Calu3 (cell line): ENCODE measurements at regions not wholly inside any gene's neighbourhood (a gene's known extent, or its start where the extent isn't known, plus 50 kb on each side); places are given as distances from the start of the nearest gene placed in this dataset.

Experiments used
- BruUV-seq: library from RNA; stranded (reverse); fragments of 400-500 nt; replicated peaks from 2 replicates; lab custom pipeline; 2021; lab: Mats Ljungman, UMichigan
- CTCF ChIA-PET: fragments of 300-600 bp; sonication (Branson Sonifier 250); formaldehyde crosslinking; loops from one replicate; lab custom pipeline; 2022; ENCODE audit warnings: antibody characterized with exemption; lab: Charles Lee
- DNase-seq: peaks from one replicate; pipeline ENCODE4 v3.0.0; 2022
- H3K27ac Mint-ChIP-seq: one replicate; pipeline ENCODE4 v1.8.0; 2022; ENCODE audit warnings: mixed read lengths; ENCODE audit not compliant: unreplicated experiment
- H3K27me3 Mint-ChIP-seq: one replicate; pipeline ENCODE4 v1.8.0; 2022; ENCODE audit warnings: mixed read lengths; ENCODE audit not compliant: unreplicated experiment
- H3K36me3 Mint-ChIP-seq: one replicate; pipeline ENCODE4 v1.8.0; 2022; ENCODE audit warnings: mild to moderate bottlenecking, moderate library complexity, mixed read lengths; ENCODE audit not compliant: insufficient read depth, unreplicated experiment
- H3K4me1 Mint-ChIP-seq: one replicate; pipeline ENCODE4 v1.8.0; 2022; ENCODE audit warnings: mild to moderate bottlenecking, low read depth, mixed read lengths; ENCODE audit not compliant: unreplicated experiment
- H3K4me3 Mint-ChIP-seq: one replicate; pipeline ENCODE4 v1.8.0; 2022; ENCODE audit warnings: mild to moderate bottlenecking, low read depth, moderate library complexity, mixed read lengths; ENCODE audit not compliant: unreplicated experiment
- H3K9me3 Mint-ChIP-seq: one replicate; pipeline ENCODE4 v1.8.0; 2022; ENCODE audit warnings: low read depth, mixed read lengths; ENCODE audit not compliant: unreplicated experiment
- intact Hi-C: fragments of 100-400 bp; cut with micrococcal nuclease; formaldehyde crosslinking; loops from one replicate; pipeline ENCODE4 v1.10.0; 2022; ENCODE audit not compliant: unreplicated experiment
- TF ChIP-seq, protein P1 (sequence below): fragments of 200-600 bp; IDR thresholded peaks from one replicate; pipeline ENCODE4 v1.8.0; 2022; ENCODE audit warnings: antibody characterized with exemption; ENCODE audit not compliant: unreplicated experiment

DNA sequence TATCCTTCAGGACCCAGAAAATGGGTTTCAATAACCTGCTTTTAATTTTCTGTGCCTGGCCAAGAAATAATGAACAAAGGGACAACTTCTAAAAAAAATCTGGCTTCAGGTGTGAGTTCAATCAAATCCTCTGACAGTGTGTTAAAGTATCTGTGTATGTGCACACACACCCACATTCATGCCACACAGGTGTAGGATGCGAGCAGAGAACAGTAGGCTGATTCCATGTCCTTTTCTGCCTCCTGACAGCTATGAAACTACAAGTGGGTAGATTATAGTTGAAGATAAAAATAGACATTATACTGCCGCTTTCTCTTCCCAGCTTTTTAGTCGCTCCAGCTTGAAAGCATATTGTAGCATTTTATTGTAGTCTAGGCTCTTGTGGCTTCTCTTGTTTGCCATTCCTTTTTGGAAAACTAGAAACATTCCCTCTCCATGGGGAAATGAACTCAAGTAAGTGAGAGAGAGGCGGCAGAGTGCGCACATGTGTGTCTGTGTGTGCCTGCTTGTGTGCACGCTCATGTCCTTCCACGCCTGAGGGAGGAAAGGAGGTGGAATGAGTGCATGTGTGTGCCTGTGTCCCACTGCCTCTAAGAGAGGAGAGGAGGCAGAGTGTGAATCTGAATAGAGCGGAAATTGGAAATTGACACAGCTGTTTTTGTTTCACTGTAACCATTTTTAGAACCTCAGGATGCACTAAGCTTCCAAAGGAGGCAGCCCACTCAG is 273.0 kb downstream of the ELAVL2 start:
- H3K27ac Mint-ChIP-seq: no peak overlapping the region
- no peaks in the 10 kb centered on the region for H3K4me1 Mint-ChIP-seq
- no peak overlapping the region for H3K4me3 Mint-ChIP-seq
- intact Hi-C loops: no loop called here
- DNase-seq: no peak
- H3K36me3 Mint-ChIP-seq: no peaks in the 10 kb centered on the region
- CTCF ChIA-PET: interaction anchor here (0.6 kb wide), 1 partner anchor 9 kb away, joined by 3 read pairs; no protein-coding TSS in a partner anchor
- TF ChIP-seq, protein P1, sequence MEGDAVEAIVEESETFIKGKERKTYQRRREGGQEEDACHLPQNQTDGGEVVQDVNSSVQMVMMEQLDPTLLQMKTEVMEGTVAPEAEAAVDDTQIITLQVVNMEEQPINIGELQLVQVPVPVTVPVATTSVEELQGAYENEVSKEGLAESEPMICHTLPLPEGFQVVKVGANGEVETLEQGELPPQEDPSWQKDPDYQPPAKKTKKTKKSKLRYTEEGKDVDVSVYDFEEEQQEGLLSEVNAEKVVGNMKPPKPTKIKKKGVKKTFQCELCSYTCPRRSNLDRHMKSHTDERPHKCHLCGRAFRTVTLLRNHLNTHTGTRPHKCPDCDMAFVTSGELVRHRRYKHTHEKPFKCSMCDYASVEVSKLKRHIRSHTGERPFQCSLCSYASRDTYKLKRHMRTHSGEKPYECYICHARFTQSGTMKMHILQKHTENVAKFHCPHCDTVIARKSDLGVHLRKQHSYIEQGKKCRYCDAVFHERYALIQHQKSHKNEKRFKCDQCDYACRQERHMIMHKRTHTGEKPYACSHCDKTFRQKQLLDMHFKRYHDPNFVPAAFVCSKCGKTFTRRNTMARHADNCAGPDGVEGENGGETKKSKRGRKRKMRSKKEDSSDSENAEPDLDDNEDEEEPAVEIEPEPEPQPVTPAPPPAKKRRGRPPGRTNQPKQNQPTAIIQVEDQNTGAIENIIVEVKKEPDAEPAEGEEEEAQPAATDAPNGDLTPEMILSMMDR: no peak
- peaks cover 2% of the 10 kb centered on the region for H3K9me3 Mint-ChIP-seq
- H3K27me3 Mint-ChIP-seq: peaks cover 23% of the 10 kb centered on the region
- no TSS peak for BruUV-seq

DNA sequence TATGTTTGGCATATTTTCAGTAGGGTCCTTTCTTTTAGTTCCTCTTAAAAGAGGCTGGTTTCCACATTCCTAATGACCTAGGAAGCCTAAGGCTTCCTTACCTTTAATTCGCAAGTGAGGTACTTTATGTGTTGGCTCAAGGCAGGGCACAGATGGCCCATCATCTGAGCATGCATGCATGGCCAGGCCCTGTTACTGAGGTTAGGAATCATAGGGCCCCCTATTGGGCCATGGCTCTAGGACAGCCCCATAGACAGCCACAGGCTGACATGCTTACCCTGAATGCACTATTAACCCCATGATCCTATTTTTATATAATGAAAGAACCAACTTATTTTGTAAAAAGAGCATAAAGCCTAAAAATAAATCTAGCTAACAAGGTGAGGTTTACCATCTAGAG is 271.4 kb downstream of the ELAVL2 start:
- no peak for DNase-seq
- no peaks in the 10 kb centered on the region for H3K4me1 Mint-ChIP-seq
- H3K27ac Mint-ChIP-seq: no peak overlapping the region
- H3K27me3 Mint-ChIP-seq: peaks cover 23% of the 10 kb centered on the region
- peaks cover 2% of the 10 kb centered on the region for H3K9me3 Mint-ChIP-seq
- no TSS peak for BruUV-seq
- intact Hi-C loops: no loop called here
- TF ChIP-seq, protein P1: no peak
- H3K4me3 Mint-ChIP-seq: no peak overlapping the region
- no peaks in the 10 kb centered on the region for H3K36me3 Mint-ChIP-seq
- CTCF ChIA-PET: no interaction called here

DNA sequence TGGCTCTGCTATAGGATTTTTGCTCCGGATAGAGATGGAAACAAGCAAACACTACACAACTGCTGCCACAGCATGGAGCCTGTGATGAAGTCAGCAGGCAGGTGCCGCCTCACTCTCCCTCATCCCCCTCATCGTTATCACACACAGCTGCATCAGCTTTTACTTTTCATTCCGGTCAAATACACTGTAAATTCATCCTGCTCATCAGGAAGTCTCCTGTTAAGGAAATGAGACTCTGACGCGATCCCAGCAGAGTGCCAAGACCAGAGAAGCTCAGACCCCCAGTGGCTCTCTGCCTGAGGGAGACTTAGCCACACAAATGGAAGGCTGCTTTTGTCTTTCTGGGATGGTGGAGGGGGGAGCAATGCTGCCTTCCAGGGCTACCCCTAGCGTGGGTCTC is 270.2 kb downstream of the ELAVL2 start:
- CTCF ChIA-PET: no interaction called here
- intact Hi-C loops: no loop called here
- Mint-ChIP-seq H3K27me3 (peaks cover 23% of the 10 kb centered on the region), H3K4me3 (no peak overlapping the region), H3K27ac (no peak overlapping the region), H3K9me3 (peaks cover 2% of the 10 kb centered on the region), H3K4me1 (no peaks in the 10 kb centered on the region), H3K36me3 (no peaks in the 10 kb centered on the region)
- no TSS peak for BruUV-seq
- no peak for DNase-seq
- TF ChIP-seq, protein P1: no peak

DNA sequence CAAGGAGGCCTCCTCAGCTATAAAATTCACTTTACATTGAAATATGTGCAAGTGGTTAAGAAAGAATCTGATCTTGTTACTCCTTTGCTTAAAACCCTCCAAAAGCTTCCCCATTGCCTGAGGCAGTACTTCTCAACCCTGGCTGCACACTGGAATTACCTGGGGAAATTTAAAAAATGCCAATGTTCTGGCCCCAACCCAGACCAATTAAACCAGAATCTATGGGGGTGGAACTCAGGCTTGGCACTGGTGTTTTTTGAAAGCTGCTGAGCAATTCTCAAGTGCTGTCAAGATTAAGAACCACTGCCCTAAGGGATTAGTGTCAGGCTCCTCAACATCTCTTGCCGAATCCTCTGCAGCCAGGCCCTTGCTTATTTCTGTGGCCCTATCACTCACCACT is 269.6 kb downstream of the ELAVL2 start:
- intact Hi-C loops: no loop called here
- TF ChIP-seq, protein P1: no peak
- Mint-ChIP-seq H3K4me3 (no peak overlapping the region), H3K9me3 (peaks cover 2% of the 10 kb centered on the region), H3K4me1 (no peaks in the 10 kb centered on the region), H3K27me3 (peaks cover 23% of the 10 kb centered on the region), H3K36me3 (no peaks in the 10 kb centered on the region), H3K27ac (no peak overlapping the region)
- CTCF ChIA-PET: no interaction called here
- no TSS peak for BruUV-seq
- DNase-seq: no peak
